GM18868 (cell line): ENCODE measurements at regions not wholly inside any gene's neighbourhood (a gene's known extent, or its start where the extent isn't known, plus 50 kb on each side); places are given as distances from the start of the nearest gene placed in this dataset.
A peak's percentile ranks its signal among the peaks of the same experiment; 100 is the strongest.
"Not testable (repeated sequence)": the region's sequence is repeated elsewhere in the genome, so short reads cannot be mapped to it uniquely, and the experiment has no call there.

Source experiments
- ATAC-seq: cut with Tn5 transposase; IDR thresholded peaks from one replicate; pipeline ENCODE4 v1.9.1; 2021; ENCODE audit warnings: mild to moderate bottlenecking, moderate library complexity; ENCODE audit not compliant: unreplicated experiment

GRCh38 chr6:144896871-144897270 is 611.7 kb downstream of the UTRN start:
- no peak for ATAC-seq

- no peak for ATAC-seq
Observed at GRCh38 chr6:144897441-144897921, 612.3 kb downstream of the UTRN start.

- no peak for ATAC-seq
Observed at GRCh38 chr6:144898052-144898689, 613.0 kb downstream of the UTRN start.

GRCh38 chr6:144898741-144899140 is 613.6 kb downstream of the UTRN start:
- ATAC-seq, result no peak

GRCh38 chr6:144899161-144899560 is 614.0 kb downstream of the UTRN start:
- no peak for ATAC-seq

GRCh38 chr6:144901412-144901811 is 616.3 kb downstream of the UTRN start:
- ATAC-seq, result no peak

- ATAC-seq, result no peak
Observed at GRCh38 chr6:144908004-144908403, 622.9 kb downstream of the UTRN start.

- ATAC-seq, result no peak
Observed at GRCh38 chr6:144909753-144910285, 624.7 kb downstream of the UTRN start.

- ATAC-seq, result no peak
Observed at GRCh38 chr6:144911322-144911721, 626.2 kb downstream of the UTRN start.

GRCh38 chr6:144912474-144912873 is 627.3 kb downstream of the UTRN start:
- ATAC-seq, result no peak

- ATAC-seq, result no peak
Observed at GRCh38 chr6:144918073-144918472, 632.9 kb downstream of the UTRN start.

GRCh38 chr6:144919560-144919959 is 634.4 kb downstream of the UTRN start:
- ATAC-seq, result no peak

GRCh38 chr6:144920391-144920961 is 635.3 kb downstream of the UTRN start:
- ATAC-seq, result no peak

- no peak for ATAC-seq
Observed at GRCh38 chr6:144921206-144921975, 636.3 kb downstream of the UTRN start.

GRCh38 chr6:144922120-144922722 is 637.1 kb downstream of the UTRN start:
- ATAC-seq, result no peak

- ATAC-seq, result not testable (repeated sequence)
Observed at GRCh38 chr6:144922771-144923490, 637.8 kb downstream of the UTRN start.

- not testable (repeated sequence) for ATAC-seq
Observed at GRCh38 chr6:144923491-144923787, 638.3 kb downstream of the UTRN start.

GRCh38 chr6:144928847-144929246 is 643.7 kb downstream of the UTRN start:
- no peak for ATAC-seq

- no peak for ATAC-seq
Observed at GRCh38 chr6:144929262-144929661, 644.1 kb downstream of the UTRN start.

GRCh38 chr6:144931172-144932035 is 646.3 kb downstream of the UTRN start:
- peak; percentile 70 for ATAC-seq
